GM19452 (cell line): ENCODE measurements at regions not wholly inside any gene's neighbourhood (a gene's known extent, or its start where the extent isn't known, plus 50 kb on each side); places are given as distances from the start of the nearest gene placed in this dataset.

Experiments
- ATAC-seq: cut with Tn5 transposase; IDR thresholded peaks from one replicate; pipeline ENCODE4 v1.9.1; 2021; ENCODE audit not compliant: unreplicated experiment

GRCh38 chr10:125460326-125460725 lies 222.6 kb downstream of the TEX36 start:
- no peak for ATAC-seq

DNA sequence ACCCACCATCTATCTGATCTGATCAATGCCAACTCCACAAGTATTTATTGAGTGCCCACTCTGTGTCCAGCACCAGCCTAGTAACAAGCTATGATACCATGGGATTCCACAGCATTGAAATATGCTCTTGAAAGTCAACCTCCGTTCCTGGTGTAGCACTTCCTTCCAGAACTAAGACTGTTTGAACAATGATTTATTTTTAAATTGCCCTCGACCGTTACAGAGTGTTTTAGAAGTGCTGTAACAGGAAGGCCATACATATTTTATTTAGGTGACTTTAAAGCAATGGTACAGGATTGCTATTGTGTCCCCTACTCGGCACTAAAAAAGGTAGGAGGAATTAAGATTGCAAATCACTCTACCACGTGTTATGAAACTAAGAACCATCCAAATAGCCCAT lies 225.6 kb downstream of the TEX36 start:
- no peak for ATAC-seq

GRCh38 chr10:125455855-125456254 lies 227.1 kb downstream of the TEX36 start:
- no peak for ATAC-seq

DNA sequence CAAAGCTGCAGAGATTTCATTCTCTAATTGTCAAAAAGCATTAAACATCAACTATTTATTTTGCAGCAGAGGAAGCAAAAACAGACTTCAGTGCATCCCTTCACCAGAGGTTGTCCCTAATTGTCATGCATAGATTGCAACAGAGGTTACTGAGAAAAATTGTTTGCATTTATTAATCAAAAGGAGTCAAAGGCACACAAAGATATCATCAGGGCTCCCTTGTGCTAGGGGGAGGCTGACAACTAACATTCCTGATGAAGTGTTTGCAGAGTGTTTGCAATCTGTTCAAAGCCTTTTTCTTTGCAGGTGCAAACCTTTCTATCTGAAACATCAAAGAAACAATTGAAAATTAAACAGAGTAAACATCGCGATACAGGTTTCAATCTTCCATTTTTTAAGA lies 227.5 kb downstream of the TEX36 start:
- ATAC-seq: no peak

GRCh38 chr10:125451319-125451718 lies 231.6 kb downstream of the TEX36 start:
- no peak for ATAC-seq

DNA sequence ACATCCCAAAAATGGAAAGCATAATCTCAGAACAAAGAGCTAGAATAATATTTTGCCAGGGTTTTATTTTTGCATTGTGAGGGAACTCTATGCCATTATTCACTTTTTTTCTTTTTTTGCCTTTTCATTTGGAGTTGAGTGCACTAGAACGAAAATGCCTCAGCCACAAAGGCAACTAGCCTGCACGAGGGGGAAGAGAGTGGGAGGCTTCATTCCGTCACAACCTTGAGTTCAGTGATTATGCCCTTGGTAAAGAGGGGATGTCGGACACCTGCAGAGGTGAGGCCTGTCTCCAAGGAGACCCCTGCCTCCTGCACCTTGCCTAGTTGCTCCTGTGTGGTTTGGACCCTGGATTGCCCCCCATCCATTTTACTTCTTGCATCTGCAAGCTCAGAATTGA lies 232.7 kb downstream of the TEX36 start:
- ATAC-seq: no peak

GRCh38 chr10:125449571-125449970 lies 233.4 kb downstream of the TEX36 start:
- ATAC-seq: no peak

GRCh38 chr10:125448596-125448995 lies 234.4 kb downstream of the TEX36 start:
- ATAC-seq: no peak

DNA sequence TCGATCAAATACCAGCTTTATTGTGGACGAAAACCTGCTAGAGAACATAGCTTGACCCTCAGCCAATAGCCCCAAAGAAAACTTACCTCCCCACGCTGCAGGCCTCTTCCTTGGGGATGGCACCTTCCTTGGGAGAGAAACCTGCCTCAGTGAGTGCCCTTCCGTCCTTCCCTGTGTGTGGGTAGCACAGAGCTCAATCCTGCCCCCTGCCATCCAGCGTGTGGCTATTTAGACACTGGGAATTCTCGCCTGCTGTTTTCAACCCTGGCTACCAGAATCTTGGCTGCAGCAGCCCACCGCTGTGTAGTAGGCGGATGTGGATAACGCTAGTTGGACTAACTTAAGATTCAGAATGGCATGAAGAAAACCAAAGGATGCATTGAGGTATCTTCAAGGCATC lies 238.2 kb downstream of the TEX36 start:
- ATAC-seq: no peak

DNA sequence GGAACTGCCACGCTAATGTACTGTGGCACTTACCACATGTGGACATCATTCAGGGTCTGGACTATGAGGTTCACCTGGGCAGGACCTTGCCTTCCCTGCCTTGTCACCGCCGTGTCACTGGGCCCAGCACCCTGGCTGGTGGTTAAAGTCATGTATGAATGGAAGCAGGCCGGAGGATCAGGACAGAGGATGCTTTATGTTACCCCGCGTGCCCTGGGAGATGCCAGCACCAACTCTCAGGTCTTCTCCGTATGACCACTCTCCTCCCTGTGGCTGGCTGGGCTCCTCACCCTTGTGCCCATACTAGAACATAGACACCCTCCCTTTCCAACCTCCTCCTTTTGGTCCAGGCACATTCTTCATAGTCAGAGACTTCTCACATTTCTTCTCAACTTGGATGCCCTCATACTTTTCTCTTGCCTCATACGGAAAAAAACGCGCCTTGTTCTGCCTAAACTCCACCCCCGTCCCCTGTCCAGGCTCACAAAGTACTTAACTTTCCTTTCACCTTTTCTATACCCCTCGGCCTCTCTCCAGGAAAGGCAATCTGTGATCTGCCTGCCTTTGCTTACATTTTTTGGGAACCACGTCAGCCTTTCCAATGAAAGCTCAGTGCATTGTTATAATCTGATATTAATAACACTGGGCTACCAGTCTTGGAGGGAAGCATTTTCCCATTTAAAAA lies 240.0 kb downstream of the TEX36 start:
- ATAC-seq: no peak

- ATAC-seq: no peak
Measured at GRCh38 chr10:125441151-125441550, 241.8 kb downstream of the TEX36 start.

DNA sequence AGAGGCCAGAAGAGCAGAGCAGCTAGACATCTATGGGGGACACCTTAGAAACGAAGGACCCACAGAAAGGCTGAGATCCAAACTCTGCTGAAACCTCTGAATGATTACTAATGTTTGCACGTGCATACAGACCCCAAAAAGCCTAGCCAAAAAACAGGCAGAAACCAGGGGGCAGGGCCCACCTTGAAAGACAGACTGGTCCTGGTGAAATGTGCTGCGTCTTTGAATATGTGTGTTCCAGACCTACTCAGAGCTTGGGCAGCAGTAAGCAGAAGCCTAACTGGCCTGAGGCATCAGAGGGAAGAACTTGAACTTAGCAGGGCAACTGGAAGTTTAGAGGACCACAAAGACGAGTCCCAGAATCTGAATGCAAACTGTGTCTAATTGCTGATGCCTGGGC lies 251.8 kb downstream of the TEX36 start:
- ATAC-seq: no peak

DNA sequence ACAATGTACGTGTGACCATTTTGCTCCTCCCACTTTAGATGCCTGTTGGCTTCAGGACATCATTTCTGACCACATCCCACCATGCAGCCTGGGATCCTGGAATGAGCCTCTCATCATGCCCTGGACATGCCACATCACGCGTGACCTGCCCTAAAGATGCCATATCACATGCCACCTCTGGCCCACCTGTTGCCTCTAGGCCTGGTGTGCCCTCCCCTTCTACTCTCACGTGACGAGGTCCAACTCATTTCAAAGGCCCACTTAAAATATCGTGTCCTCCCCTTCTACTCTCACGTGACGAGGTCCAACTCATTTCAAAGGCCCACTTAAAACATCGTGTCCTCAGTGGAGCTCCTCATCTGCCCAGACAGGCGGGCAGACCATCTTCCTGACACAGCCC lies 254.9 kb downstream of the TEX36 start:
- ATAC-seq: no peak

GRCh38 chr10:125424191-125424847 lies 258.6 kb downstream of the TEX36 start:
- no peak for ATAC-seq

GRCh38 chr10:125423569-125423968 lies 259.4 kb downstream of the TEX36 start:
- no peak for ATAC-seq

DNA sequence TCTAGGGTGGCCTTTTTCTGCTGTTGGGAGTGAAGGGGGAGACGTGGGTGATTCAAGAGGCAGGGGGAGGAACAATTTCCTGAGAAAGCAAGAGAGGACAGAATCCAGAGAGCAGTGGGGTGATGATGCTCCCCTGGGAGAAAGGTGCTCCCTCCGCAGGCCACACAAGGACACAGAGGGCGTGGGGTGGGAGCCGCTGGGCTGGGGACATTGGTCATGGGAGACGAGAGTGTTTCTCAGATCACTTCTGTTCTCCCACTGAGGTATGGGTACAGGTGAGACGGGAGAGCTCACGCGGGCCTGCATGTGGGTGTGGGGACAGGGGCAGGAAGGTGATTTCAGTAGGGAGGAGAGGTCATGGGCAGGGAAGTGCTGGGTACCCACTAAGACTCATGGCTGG lies 259.5 kb upstream of the CTBP2 start:
- no peak for ATAC-seq

GRCh38 chr10:125419146-125419545 lies 258.8 kb upstream of the CTBP2 start:
- no peak for ATAC-seq

DNA sequence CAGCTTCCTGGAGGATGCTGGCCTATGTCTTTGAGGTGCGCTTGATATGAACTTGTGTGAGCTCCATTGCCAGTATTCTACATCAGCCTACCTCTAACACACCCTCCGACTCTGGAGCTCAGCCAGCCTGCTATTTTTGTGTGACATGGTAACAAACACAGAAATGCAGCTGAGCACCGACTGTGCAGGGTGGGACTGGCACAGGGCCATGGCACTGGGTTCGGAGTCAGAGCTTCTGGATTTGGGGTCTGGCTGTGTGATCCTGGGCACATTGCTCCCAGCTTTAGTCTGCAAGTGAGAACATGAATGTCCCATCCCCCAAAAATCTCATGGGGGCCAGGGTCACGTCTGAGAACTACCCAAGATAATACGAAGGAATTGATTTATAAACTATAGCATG lies 257.2 kb upstream of the CTBP2 start:
- no peak for ATAC-seq

DNA sequence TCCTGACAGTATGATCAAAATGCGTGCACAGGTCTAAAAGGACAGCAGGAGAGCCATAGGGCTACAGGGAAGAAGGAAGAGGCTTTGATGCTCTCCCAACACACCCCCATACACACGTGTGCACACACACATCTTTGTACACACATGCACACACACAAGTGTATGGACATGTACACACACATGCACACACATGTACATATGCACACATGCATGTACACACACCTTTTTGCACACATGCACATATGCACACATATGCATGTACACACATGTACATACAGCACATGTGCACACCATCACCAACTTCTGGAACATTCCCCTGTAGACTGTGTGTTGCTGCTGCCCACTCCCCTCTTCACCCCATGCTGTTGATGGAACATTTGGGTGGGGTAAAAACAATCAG lies 255.6 kb upstream of the CTBP2 start:
- no peak for ATAC-seq

DNA sequence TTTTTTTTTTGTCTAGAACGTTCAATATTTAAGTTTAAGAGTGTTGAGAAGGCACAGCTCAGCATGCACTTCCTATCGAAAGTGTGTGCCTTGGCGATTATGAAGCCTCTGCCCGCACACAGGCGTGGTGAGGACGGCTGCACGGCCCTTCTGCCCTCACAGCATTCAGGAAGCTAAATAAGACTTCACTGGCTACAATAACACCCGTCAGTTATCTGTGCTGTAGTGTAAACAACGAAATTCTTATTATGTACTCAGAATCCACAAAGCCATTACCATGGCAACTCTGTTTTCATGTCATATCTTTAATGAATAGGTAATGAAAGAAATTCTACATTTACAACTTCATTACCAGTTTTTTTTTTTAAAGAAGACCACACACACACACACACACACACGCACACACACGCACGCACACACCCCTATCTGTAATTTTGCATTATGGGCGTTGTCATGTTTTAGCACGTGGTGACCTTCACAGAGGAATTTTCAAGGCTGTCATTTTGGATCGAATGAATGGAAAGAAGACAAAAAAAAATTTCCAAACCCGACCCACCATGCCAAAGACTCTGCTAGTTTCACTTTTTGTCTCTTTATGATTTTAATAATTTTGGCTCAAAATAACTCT lies 254.8 kb upstream of the CTBP2 start:
- ATAC-seq: no peak

GRCh38 chr10:125411724-125412123 lies 251.4 kb upstream of the CTBP2 start:
- no peak for ATAC-seq

DNA sequence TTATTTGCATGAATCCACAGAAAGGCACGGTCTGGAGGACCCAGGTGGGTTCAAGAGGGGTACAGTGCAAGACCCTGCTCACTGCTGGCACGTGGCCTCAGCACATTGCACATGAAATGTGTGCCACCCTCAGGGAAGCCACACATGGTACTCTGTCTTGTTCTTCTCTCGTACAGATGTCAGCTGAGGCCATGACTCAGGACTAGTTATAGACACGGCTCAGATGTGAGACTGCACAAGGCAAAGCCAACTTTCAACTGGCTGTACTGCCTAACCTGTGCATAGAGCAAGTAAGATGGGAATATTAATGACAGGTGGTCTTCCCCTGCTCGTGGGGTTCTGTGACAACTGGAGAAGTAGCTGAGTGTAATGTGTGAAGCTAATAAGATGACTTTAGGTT lies 249.4 kb upstream of the CTBP2 start:
- no peak for ATAC-seq

GRCh38 chr10:125407557-125407956 lies 247.2 kb upstream of the CTBP2 start:
- ATAC-seq: no peak
